Gastroesophageal sphincter (tissue), 3 donors: ENCODE measurements at regions not wholly inside any gene's neighbourhood (a gene's known extent, or its start where the extent isn't known, plus 50 kb on each side); places are given as distances from the start of the nearest gene placed in this dataset.

Source experiments
- POLR2A ChIP-seq, 2 donors: fragments of 450-650 bp; IDR thresholded peaks; one replicate each; pipeline ENCODE4 v1.6.1; 2017; ENCODE audit warnings: antibody characterized with exemption in 2 of 2, mild to moderate bottlenecking in 2 of 2, moderate library complexity in 1 of 2
- POLR2AphosphoS5 ChIP-seq: sonication (generic); formaldehyde crosslinking; IDR thresholded peaks from one replicate; pipeline ENCODE4 v1.6.1; 2017; ENCODE audit warnings: antibody characterized with exemption
- TF ChIP-seq, protein P1 (sequence below), 4 experiments: fragments of 200-600 bp in 2 of 4; fragments of 450-650 bp in 2 of 4; sonication (generic) in 1 of 4; IDR thresholded peaks; one replicate each; pipeline ENCODE4 v1.5.1; 2017 to 2019; ENCODE audit warnings: antibody characterized with exemption in 4 of 4, mild to moderate bottlenecking in 2 of 4, moderate library complexity in 2 of 4

DNA sequence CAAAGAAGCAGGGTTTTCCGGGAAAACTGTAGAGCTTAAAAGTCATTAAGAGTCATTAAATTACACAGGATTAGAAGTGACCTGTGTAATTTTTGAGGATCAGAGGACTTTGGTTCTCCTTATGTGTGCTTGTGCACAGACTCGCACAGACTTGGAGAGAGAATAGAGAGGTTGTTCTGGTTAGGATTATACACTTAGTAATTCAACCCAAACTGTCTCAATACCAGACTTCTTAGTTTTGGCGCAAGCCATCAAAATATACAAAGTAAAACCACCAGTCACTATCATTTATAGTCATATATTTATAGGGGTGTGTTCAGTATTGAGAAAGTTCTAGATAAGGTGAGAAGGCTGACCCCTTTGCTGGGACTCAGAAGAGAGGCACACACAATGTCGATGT lies 112.3 kb downstream of the HLX start:
- TF ChIP-seq, protein P1, sequence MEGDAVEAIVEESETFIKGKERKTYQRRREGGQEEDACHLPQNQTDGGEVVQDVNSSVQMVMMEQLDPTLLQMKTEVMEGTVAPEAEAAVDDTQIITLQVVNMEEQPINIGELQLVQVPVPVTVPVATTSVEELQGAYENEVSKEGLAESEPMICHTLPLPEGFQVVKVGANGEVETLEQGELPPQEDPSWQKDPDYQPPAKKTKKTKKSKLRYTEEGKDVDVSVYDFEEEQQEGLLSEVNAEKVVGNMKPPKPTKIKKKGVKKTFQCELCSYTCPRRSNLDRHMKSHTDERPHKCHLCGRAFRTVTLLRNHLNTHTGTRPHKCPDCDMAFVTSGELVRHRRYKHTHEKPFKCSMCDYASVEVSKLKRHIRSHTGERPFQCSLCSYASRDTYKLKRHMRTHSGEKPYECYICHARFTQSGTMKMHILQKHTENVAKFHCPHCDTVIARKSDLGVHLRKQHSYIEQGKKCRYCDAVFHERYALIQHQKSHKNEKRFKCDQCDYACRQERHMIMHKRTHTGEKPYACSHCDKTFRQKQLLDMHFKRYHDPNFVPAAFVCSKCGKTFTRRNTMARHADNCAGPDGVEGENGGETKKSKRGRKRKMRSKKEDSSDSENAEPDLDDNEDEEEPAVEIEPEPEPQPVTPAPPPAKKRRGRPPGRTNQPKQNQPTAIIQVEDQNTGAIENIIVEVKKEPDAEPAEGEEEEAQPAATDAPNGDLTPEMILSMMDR (IDR thresholded peaks at IDR 0.05): no peak
- no peak for TF ChIP-seq POLR2A (IDR thresholded peaks at IDR 0.05)
- TF ChIP-seq POLR2AphosphoS5: no peak
